Kidney (tissue), 13 donors: ENCODE measurements at regions not wholly inside any gene's neighbourhood (a gene's known extent, or its start where the extent isn't known, plus 50 kb on each side); places are given as distances from the start of the nearest gene placed in this dataset.
"Not testable (repeated sequence)": the region's sequence is repeated elsewhere in the genome, so short reads cannot be mapped to it uniquely, and the experiment has no call there.

Experiments used
- DNase-seq, 5 donors: peaks; one replicate each; pipeline ENCODE4 v3.0.0-alpha.2; 2013 to 2020
- FAIRE-seq: peaks from 2 replicates; lab custom pipeline; 2012; peaks lifted over from hg19 to GRCh38; lab: Jason Lieb, UNC
- H3K27ac ChIP-seq, 2 donors: one replicate each; pipeline ENCODE4 v1.7.0; 2013; ENCODE audit warnings: low read depth in 2 of 2, low read length in 2 of 2, inconsistent platforms in 1 of 2
- H3K27me3 ChIP-seq: one replicate; pipeline ENCODE4 v1.7.1; 2013; ENCODE audit warnings: low read length, inconsistent platforms; ENCODE audit not compliant: control insufficient read depth, insufficient read depth
- H3K36me3 ChIP-seq, 3 donors: one replicate each; pipeline versions ENCODE4 v1.7.0 to v1.7.1; 2013; ENCODE audit warnings: low read length in 3 of 3, control low read depth in 1 of 3, inconsistent platforms in 1 of 3; ENCODE audit not compliant: insufficient read depth in 3 of 3, control insufficient read depth in 2 of 3
- H3K4me1 ChIP-seq, 3 donors: one replicate each; pipeline versions ENCODE4 v1.7.0 to v1.7.1; 2013; ENCODE audit warnings: low read length in 3 of 3, inconsistent platforms in 1 of 3, low read depth in 1 of 3; ENCODE audit not compliant: control insufficient read depth in 2 of 3, insufficient read depth in 2 of 3
- H3K4me3 ChIP-seq, 3 donors: one replicate each; pipeline versions ENCODE4 v1.7.0 to v1.8.1; 2013; ENCODE audit warnings: low read length in 3 of 3, control low read depth in 1 of 3, inconsistent platforms in 1 of 3
- H3K9ac ChIP-seq, 3 donors: one replicate each; pipeline versions ENCODE4 v1.7.0 to v1.7.1; 2013; ENCODE audit warnings: low read length in 3 of 3, control low read depth in 1 of 3, inconsistent platforms in 1 of 3
- H3K9me3 ChIP-seq, 3 donors: one replicate each; pipeline versions ENCODE4 v1.7.0 to v1.7.1; 2013; ENCODE audit warnings: low read length in 3 of 3, control low read depth in 1 of 3, inconsistent platforms in 1 of 3; ENCODE audit not compliant: control insufficient read depth in 2 of 3, insufficient read depth in 1 of 3
- CTCF ChIP-seq: IDR thresholded peaks from 3 replicates; pipeline ENCODE4 v1.5.1; 2012; ENCODE audit warnings: mild to moderate bottlenecking, moderate library complexity, borderline replicate concordance; ENCODE audit not compliant: insufficient read depth; ENCODE audit errors: extremely low read depth
- intact Hi-C: fragments of 100-400 bp; cut with DNase I; formaldehyde crosslinking; loops from one replicate; pipeline ENCODE4 v1.11.1; 2022
- donor health status: control.
- donor health status: control.
- donor health status: control.
- donor health status: control.
- donor health status: control.
- donor health status: DM: yes; HTN: yes; CAD: no.
- donor health status: Normal renal cell carcinoma (clear cell type).

GRCh38 chr10:3919709-3920308 lies 134.8 kb upstream of the KLF6 start:
- no peak overlapping the region for H3K9ac ChIP-seq
- FAIRE-seq, result no peak
- H3K27ac ChIP-seq, result no peak overlapping the region
- H3K36me3 ChIP-seq, result no peaks in the 10 kb centered on the region
- no peaks in the 10 kb centered on the region for H3K27me3 ChIP-seq
- DNase-seq, result peak in 1 of 5 donors; percentile 18
- peaks cover 0 to 5% (median 0%) of the 10 kb centered on the region in 3 donors for H3K9me3 ChIP-seq
- TF ChIP-seq CTCF, result no peak
- no peaks in the 10 kb centered on the region for H3K4me1 ChIP-seq
- H3K4me3 ChIP-seq, result no peak overlapping the region
- intact Hi-C loops, result no loop called here

- FAIRE-seq, intact Hi-C loops, H3K9me3 ChIP-seq, DNase-seq, H3K9ac ChIP-seq, H3K4me1 ChIP-seq, H3K4me3 ChIP-seq, H3K27me3 ChIP-seq, H3K27ac ChIP-seq, H3K36me3 ChIP-seq: not testable (repeated sequence)
These were observed 132.4 kb upstream of the KLF6 start for GRCh38 chr10:3917392-3917791.

GRCh38 chr10:3914733-3915132 lies 129.7 kb upstream of the KLF6 start:
- no peaks in the 10 kb centered on the region for H3K4me1 ChIP-seq
- FAIRE-seq (no peak), DNase-seq (no peak)
- peaks cover 0 to 5% (median 0%) of the 10 kb centered on the region in 3 donors for H3K9me3 ChIP-seq
- H3K36me3 ChIP-seq, result no peaks in the 10 kb centered on the region
- no peak overlapping the region for H3K9ac ChIP-seq
- H3K27me3 ChIP-seq, result no peaks in the 10 kb centered on the region
- intact Hi-C loops, result no loop called here
- H3K27ac ChIP-seq, result no peak overlapping the region
- no peak overlapping the region for H3K4me3 ChIP-seq
- no peak for TF ChIP-seq CTCF

GRCh38 chr10:3911713-3912442 lies 126.9 kb upstream of the KLF6 start:
- no peak overlapping the region for H3K4me3 ChIP-seq

More at GRCh38 chr10:3911713-3912442, 126.9 kb upstream of the KLF6 start:
- Histone ChIP-seq H3K27ac (no peak overlapping the region), H3K4me1 (no peaks in the 10 kb centered on the region), H3K27me3 (no peaks in the 10 kb centered on the region), H3K9me3 (no peaks in the 10 kb centered on the region), H3K36me3 (no peaks in the 10 kb centered on the region), H3K9ac (no peak overlapping the region)
- no peak for FAIRE-seq
- DNase-seq, result peak in 2 of 5 donors; percentile 13 to 30
- intact Hi-C loops, result no loop called here
- TF ChIP-seq CTCF, result no peak
